HG02763 (cell line): ENCODE measurements at regions not wholly inside any gene's neighbourhood (a gene's known extent, or its start where the extent isn't known, plus 50 kb on each side); places are given as distances from the start of the nearest gene placed in this dataset.
"Not testable (repeated sequence)": the region's sequence is repeated elsewhere in the genome, so short reads cannot be mapped to it uniquely, and the experiment has no call there.

Source experiments
- ATAC-seq: cut with Tn5 transposase; IDR thresholded peaks from one replicate; pipeline ENCODE4 v1.9.1; 2021; ENCODE audit warnings: mild to moderate bottlenecking, moderate library complexity; ENCODE audit not compliant: unreplicated experiment

- ATAC-seq, result not testable (repeated sequence)
Measured at GRCh38 chr2:91520972-91521535, 2829.6 kb downstream of the RPIA start.

GRCh38 chr2:91521944-91522343 lies 2830.5 kb downstream of the RPIA start:
- ATAC-seq, result not testable (repeated sequence)

- not testable (repeated sequence) for ATAC-seq
Measured at GRCh38 chr2:91522877-91523276, 2831.4 kb downstream of the RPIA start.

- ATAC-seq, result not testable (repeated sequence)
Measured at GRCh38 chr2:91523751-91524150, 2832.3 kb downstream of the RPIA start.

DNA sequence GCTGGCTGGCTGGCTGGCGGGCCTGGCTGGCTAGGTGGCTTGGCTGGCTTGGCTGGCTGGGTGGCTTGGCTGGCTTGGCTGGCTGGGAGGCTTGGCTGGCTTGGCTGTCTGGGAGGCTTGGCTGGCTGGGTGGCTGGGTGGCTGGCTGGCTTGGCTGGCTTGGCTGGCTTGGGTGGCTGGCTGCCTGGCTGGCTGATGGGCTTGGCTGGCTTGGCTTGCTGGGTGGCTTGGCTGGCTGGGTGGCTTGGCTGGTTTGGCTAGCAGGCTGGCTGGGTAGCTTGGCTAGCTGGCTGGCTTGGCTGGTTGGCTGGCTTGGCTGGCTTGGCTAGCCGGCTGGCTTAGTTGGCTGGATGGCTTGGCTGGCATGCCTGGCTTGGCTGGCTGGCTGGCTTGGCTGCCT lies 2834.1 kb downstream of the RPIA start:
- ATAC-seq, result not testable (repeated sequence)

DNA sequence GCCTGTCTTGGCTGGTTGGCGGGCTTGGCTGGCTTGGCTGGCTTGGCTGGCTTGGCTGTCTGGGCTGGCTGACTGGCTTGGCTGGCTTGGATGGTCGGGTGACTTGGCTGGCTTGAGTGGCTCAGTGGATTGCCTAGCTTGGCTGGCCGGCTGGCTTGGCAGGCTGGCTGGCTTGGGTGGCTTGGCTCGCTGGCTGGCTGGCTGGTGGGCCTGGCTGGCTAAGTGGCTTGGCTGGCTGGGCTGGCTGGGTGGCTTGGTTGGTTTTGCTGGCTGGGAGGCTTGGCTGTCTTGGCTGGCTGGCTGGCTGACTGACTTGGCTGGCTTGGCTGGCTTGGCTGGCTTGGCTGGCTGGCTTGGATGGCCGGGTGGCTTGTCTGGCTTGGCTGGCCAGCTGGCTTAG lies 2834.6 kb downstream of the RPIA start:
- ATAC-seq, result not testable (repeated sequence)

GRCh38 chr2:91527056-91527455 lies 2835.6 kb downstream of the RPIA start:
- ATAC-seq, result not testable (repeated sequence)

DNA sequence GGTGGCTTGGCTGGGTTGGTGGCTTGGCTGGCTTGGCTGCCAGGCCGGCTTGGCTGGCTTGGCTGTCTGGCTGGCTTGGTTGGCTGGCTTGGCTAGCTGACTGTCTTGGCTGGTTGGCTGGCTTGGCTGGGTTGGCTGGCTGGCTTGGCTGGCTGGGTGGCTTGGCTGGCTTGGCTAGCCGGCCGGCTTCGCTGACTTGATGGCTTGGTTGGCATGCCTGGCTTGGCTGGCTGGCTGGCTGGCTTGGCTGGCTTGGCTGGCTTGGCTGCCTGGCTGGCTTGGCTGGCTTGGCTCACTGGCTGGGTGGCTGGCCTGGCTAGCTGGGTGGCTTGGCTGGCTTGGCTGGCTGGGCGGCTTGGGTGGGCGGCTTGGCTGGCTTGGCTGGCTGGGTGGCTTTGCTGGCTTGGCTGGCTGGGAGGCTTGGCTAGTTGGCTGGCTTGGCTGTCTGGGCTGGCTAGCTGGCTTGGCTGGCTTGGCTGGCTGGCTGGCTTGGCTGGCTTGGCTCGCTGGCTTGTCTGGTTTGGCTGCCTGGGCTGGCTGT lies 2836.1 kb downstream of the RPIA start:
- not testable (repeated sequence) for ATAC-seq

DNA sequence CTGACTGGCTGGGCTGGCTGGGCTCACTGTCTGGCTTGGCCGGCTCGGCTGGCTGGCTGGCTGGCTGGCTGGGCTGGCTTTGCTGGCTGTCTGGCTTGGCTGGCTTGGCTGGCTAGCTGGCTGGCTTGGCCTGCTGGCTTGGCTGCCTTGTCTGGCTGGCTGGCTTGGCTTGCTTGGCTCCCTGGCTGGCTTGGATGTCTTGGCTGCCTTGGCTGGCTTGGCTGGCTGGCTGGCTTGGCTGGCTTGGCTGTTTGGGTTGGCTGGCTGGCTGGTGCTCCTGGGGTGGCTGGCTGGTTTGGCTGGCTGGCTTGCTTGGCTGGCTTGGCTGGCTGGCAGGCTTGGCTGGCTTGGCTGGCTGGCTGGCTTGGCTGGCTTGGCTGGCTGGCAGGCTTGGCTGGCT lies 2836.9 kb downstream of the RPIA start:
- ATAC-seq, result not testable (repeated sequence)

DNA sequence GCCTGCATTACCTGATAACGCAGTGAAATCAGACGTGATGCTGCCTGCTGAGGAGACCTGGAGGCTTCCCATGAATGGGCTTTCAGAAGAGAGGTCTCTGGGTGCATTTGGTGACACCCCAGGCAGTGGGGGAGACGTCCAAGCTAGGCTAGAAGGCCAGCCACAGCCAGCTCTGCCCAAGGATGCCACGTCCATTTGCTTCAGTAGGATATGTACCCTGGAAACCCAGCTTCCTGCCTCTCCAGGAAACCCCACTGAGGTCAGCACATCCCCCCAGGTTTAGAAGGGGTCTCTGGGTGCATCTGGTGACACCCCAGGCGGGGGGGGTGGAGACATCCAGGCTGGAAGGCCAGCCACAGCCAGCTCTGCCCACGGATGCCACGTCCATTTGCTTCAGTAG lies 2844.6 kb downstream of the RPIA start:
- ATAC-seq, result not testable (repeated sequence)

DNA sequence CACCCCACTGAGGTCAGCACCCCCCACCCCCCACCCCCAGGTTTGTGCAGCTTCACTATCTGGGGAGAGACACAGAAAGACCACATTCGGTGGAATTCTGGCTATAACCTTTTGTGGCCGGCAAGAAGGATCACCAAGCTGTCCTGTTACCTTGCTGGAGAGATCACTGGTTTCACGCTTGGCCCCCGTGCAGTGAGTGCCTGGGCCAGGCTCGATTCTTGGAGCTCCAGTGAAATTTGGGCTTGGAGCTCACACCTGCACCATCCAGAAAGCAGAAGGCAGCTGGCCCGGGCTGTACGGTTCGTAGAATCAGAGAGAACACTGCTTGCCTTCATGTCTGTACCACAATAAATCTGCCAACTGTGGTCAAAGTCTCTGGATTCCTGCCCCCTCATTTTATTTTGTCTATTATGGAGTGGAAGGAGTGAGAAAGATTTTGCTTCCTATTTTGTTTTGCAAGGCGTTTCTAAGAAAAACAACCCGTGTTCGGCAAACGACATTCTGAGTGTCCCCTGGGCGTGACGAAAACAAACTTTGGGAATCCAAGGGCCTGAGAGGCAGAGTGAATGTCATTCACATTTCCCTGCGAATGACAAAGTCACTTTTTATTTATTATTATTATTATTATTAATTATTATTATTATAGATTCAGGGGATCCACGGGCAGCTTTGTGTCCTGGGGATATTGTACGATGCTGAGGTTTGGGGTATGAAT lies 2845.2 kb downstream of the RPIA start:
- ATAC-seq, result not testable (repeated sequence)

GRCh38 chr2:91549316-91549715 lies 2857.8 kb downstream of the RPIA start:
- ATAC-seq, result not testable (repeated sequence)

DNA sequence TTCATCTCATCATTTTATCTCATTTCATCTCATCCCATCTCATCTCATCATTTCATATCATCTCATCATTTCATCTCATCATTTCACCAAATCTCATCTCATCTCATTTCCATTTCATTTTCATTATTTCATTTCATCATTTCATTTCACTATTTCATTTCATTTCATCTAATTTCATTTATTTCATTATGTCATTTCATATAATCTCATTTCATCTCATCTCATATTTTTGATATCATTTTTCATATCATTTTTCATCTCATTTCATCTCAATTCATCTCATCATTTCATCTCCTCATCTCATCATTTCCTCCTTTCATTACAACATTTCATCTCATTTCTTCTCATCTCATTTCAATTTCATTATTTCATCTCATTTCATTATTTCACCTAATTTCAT lies 2866.8 kb downstream of the RPIA start:
- not testable (repeated sequence) for ATAC-seq

DNA sequence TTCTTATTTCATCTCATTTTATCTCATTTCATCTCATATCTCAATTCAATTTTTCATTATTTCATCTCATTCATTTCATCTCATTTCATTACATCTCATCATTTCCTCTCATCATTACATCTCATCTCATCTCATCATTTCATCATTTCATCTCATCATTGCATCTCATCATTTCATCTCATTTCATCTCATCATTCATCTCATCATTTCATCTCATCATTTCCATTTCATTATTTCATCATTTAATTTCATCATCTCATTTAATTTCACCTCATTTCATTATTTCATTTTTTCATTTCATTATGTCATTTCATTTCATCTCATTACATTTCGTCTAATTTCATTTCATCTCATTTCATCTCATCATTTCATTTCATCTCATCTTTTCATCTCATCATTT lies 2867.8 kb downstream of the RPIA start:
- not testable (repeated sequence) for ATAC-seq

- not testable (repeated sequence) for ATAC-seq
Measured at GRCh38 chr2:91559886-91560614, 2868.6 kb downstream of the RPIA start.

GRCh38 chr2:91562184-91562583 lies 2870.7 kb downstream of the RPIA start:
- not testable (repeated sequence) for ATAC-seq

DNA sequence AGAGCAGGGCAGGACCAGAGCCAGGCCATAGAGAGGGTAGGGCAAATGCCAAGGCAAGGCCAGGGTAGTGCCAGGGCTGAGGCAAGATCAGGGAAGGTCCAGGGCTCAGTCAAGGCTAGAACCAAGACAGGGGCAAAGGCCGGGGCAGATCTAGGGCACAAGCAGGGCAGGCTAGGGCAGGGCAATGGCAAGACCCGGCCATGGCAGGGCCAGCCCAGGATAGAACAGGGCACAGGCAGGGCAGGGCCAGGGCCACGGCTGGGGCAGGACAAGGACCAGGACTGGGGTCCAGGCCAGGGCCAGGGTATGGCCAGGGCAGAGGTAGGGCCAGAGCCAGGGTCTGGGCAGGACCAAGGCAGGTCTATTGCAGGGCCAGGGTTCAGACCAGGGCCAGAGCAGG lies 2873.2 kb downstream of the RPIA start:
- not testable (repeated sequence) for ATAC-seq

- not testable (repeated sequence) for ATAC-seq
Measured at GRCh38 chr2:91565689-91566430, 2874.4 kb downstream of the RPIA start.

GRCh38 chr2:91566611-91567010 lies 2875.1 kb downstream of the RPIA start:
- ATAC-seq, result not testable (repeated sequence)

DNA sequence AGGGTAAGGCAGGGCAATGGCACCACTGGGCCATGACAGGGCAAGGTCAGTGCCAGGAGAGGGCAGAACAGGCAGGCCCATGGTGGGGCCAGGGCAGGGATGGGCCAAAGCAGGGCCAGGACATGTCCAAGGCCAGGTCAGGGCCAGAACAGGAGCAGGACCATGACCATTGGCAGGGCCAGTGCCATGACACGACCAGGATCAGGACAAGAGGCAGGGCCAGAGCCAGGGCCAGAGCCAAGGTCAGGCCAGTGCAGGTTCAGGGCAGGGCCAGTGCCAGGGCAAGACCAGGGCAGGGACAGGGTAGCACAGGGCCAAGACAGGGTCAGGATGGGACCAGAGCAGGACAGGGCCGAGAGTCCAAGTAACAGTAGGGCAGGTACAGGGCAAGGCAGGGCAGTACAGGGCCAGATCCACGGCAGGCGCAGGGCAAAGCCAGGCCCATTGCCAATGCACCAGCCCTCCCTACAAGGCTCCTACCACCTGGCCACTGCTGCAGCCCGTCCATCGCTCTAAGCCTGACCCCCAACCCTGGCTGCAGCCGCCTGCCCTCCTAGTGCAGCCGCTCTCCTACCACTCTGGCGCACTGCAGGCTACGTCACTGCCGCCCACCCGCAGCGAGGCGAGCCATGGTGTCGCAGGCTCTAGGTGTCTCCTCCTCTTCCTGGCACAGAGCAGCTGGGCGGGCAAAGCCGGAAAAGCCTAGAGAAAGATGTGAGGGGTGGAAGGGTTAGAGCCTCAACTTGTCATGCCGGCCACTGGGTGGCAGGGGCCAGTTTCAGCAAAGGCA lies 2876.3 kb downstream of the RPIA start:
- not testable (repeated sequence) for ATAC-seq
